ENCODE measurements at regions not wholly inside any gene's neighbourhood (a gene's known extent, or its start where the extent isn't known, plus 50 kb on each side); places are given as distances from the start of the nearest gene placed in this dataset.

DNA sequence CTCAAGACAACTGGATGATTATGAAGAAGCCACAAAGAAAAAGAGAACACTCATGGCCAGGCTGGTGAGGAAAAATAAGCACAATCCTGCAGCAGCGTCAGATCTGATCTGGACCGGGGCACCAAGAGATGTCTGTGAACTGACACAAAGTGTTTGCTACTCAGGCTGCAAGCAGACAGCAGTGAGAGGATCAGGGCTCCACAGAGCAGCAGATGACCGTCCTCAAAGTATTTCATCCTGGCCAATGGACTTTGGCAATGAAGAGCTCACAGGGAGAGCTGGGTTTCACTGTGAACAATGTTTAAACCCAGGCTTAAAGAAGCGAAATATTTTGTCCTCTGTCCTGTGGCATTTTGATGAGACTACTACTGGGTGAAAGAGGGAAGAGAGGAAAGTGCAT, 299.2 kb downstream of the GPATCH2 start:
- Histone ChIP-seq H3K4me1 (ENCODE audit: control insufficient read depth, insufficient read depth, low read length) (no peaks in the 10 kb centered on the region), H3K9ac (ENCODE audit: control insufficient read depth, insufficient read depth, low read length) (no peak overlapping the region), H3K9me3 (replicated peaks; ENCODE audit: control insufficient read depth, insufficient read depth, low read length) (no peaks in the 10 kb centered on the region), H3K4me3 (no peak overlapping the region), H2AFZ (ENCODE audit: control insufficient read depth, low read depth, low read length) (no peak overlapping the region), H3K27me3 (replicated peaks in 1 of 2; ENCODE audit: control insufficient read depth in 2 of 2, insufficient read depth in 2 of 2, low read length in 1 of 2) (peaks cover 0 to 3% of the 10 kb centered on the region in 2 experiments; a peak in 2 of 4 replicates), H4K20me1 (ENCODE audit: control insufficient read depth, insufficient read depth) (no peaks in the 10 kb centered on the region), H3K4me2 (ENCODE audit: control insufficient read depth, insufficient read depth) (no peak overlapping the region), H3K27ac (ENCODE audit: control insufficient read depth, insufficient read depth) (no peak overlapping the region), H3K36me3 (ENCODE audit: control insufficient read depth in 2 of 2, insufficient read depth in 2 of 2, low read length in 1 of 2) (no peaks in the 10 kb centered on the region), H3K79me2 (ENCODE audit: control insufficient read depth, insufficient read depth, low read length) (no peaks in the 10 kb centered on the region)
- FAIRE-seq (no peak), ATAC-seq (no peak), DNase-seq (ENCODE audit: low read depth, low spot score) (no peak)
- SMC1A ChIA-PET (ENCODE audit: uncharacterized antibody, unreplicated experiment), result no interaction called here
- RAD21 ChIA-PET (ENCODE audit: unreplicated experiment), result interaction anchor here (1.1 kb wide), 1 partner anchor 9 kb away, joined by 3 read pairs; no protein-coding TSS in a partner anchor
- TF ChIP-seq, protein P1, sequence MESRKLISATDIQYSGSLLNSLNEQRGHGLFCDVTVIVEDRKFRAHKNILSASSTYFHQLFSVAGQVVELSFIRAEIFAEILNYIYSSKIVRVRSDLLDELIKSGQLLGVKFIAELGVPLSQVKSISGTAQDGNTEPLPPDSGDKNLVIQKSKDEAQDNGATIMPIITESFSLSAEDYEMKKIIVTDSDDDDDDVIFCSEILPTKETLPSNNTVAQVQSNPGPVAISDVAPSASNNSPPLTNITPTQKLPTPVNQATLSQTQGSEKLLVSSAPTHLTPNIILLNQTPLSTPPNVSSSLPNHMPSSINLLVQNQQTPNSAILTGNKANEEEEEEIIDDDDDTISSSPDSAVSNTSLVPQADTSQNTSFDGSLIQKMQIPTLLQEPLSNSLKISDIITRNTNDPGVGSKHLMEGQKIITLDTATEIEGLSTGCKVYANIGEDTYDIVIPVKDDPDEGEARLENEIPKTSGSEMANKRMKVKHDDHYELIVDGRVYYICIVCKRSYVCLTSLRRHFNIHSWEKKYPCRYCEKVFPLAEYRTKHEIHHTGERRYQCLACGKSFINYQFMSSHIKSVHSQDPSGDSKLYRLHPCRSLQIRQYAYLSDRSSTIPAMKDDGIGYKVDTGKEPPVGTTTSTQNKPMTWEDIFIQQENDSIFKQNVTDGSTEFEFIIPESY (IDR thresholded peaks at IDR 0.05), result no peak
- TF ChIP-seq BCL3 (IDR thresholded peaks at IDR 0.05; ENCODE audit: borderline replicate concordance, insufficient read depth, low read depth, low read length, poor library complexity, severe bottlenecking), result no peak
- no peak for TF ChIP-seq FOXK2 (IDR thresholded peaks at IDR 0.05)
- no peak for TF ChIP-seq KAT2A (conservative IDR thresholded peaks at IDR 0.05; ENCODE audit: control insufficient read depth, low read depth, low read length)
- TF ChIP-seq, protein P2, sequence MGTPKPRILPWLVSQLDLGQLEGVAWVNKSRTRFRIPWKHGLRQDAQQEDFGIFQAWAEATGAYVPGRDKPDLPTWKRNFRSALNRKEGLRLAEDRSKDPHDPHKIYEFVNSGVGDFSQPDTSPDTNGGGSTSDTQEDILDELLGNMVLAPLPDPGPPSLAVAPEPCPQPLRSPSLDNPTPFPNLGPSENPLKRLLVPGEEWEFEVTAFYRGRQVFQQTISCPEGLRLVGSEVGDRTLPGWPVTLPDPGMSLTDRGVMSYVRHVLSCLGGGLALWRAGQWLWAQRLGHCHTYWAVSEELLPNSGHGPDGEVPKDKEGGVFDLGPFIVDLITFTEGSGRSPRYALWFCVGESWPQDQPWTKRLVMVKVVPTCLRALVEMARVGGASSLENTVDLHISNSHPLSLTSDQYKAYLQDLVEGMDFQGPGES (IDR thresholded peaks at IDR 0.05), result no peak
- WGBS (ENCODE audit: insufficient coverage, insufficient replicate concordance, low lambda C conversion rate, missing lambda C conversion rate), result 36% methylated on average over 4 of the region's 4 CpGs
- in situ Hi-C loops (cut with MboI), result no loop called here
- CTCF ChIA-PET, result interaction anchor here (0.6 to 1.1 kb wide), 2 partner anchors 18 to 338 kb away, joined by 3 read pairs; no protein-coding TSS in a partner anchor
- intact Hi-C loops (cut with micrococcal nuclease; ENCODE audit: unreplicated experiment), result no loop called here
- BruUV-seq (replicated peaks), result no TSS peak
- POLR2A ChIA-PET, result interaction anchor here (0.6 kb wide), 1 partner anchor 370 kb away, joined by 7 read pairs; no protein-coding TSS in a partner anchor

Data from GM12878 (cell line).